ENCODE measurements at regions not wholly inside any gene's neighbourhood (a gene's known extent, or its start where the extent isn't known, plus 50 kb on each side); places are given as distances from the start of the nearest gene placed in this dataset.

DNA sequence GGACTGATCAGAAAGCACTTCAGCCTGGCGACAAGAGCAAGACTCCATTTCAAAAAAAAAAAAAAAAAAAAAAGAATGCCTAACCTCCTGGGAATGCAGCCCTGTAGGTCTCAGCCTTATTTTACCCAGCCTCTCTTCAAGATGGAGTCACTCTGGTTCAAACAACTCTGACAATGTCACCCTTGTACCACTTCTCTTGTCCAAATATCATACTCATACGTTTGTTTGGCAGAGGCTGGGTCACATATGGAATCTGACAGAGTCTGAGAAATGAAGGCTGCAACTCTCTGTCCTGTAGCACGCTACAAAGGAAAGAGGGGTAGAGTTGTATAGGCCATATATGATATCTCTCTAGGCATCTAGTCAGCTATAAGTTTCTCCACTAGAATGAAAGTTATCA lies 58.6 kb upstream of the GSAP start (continued):
- TF ChIP-seq, protein P1, sequence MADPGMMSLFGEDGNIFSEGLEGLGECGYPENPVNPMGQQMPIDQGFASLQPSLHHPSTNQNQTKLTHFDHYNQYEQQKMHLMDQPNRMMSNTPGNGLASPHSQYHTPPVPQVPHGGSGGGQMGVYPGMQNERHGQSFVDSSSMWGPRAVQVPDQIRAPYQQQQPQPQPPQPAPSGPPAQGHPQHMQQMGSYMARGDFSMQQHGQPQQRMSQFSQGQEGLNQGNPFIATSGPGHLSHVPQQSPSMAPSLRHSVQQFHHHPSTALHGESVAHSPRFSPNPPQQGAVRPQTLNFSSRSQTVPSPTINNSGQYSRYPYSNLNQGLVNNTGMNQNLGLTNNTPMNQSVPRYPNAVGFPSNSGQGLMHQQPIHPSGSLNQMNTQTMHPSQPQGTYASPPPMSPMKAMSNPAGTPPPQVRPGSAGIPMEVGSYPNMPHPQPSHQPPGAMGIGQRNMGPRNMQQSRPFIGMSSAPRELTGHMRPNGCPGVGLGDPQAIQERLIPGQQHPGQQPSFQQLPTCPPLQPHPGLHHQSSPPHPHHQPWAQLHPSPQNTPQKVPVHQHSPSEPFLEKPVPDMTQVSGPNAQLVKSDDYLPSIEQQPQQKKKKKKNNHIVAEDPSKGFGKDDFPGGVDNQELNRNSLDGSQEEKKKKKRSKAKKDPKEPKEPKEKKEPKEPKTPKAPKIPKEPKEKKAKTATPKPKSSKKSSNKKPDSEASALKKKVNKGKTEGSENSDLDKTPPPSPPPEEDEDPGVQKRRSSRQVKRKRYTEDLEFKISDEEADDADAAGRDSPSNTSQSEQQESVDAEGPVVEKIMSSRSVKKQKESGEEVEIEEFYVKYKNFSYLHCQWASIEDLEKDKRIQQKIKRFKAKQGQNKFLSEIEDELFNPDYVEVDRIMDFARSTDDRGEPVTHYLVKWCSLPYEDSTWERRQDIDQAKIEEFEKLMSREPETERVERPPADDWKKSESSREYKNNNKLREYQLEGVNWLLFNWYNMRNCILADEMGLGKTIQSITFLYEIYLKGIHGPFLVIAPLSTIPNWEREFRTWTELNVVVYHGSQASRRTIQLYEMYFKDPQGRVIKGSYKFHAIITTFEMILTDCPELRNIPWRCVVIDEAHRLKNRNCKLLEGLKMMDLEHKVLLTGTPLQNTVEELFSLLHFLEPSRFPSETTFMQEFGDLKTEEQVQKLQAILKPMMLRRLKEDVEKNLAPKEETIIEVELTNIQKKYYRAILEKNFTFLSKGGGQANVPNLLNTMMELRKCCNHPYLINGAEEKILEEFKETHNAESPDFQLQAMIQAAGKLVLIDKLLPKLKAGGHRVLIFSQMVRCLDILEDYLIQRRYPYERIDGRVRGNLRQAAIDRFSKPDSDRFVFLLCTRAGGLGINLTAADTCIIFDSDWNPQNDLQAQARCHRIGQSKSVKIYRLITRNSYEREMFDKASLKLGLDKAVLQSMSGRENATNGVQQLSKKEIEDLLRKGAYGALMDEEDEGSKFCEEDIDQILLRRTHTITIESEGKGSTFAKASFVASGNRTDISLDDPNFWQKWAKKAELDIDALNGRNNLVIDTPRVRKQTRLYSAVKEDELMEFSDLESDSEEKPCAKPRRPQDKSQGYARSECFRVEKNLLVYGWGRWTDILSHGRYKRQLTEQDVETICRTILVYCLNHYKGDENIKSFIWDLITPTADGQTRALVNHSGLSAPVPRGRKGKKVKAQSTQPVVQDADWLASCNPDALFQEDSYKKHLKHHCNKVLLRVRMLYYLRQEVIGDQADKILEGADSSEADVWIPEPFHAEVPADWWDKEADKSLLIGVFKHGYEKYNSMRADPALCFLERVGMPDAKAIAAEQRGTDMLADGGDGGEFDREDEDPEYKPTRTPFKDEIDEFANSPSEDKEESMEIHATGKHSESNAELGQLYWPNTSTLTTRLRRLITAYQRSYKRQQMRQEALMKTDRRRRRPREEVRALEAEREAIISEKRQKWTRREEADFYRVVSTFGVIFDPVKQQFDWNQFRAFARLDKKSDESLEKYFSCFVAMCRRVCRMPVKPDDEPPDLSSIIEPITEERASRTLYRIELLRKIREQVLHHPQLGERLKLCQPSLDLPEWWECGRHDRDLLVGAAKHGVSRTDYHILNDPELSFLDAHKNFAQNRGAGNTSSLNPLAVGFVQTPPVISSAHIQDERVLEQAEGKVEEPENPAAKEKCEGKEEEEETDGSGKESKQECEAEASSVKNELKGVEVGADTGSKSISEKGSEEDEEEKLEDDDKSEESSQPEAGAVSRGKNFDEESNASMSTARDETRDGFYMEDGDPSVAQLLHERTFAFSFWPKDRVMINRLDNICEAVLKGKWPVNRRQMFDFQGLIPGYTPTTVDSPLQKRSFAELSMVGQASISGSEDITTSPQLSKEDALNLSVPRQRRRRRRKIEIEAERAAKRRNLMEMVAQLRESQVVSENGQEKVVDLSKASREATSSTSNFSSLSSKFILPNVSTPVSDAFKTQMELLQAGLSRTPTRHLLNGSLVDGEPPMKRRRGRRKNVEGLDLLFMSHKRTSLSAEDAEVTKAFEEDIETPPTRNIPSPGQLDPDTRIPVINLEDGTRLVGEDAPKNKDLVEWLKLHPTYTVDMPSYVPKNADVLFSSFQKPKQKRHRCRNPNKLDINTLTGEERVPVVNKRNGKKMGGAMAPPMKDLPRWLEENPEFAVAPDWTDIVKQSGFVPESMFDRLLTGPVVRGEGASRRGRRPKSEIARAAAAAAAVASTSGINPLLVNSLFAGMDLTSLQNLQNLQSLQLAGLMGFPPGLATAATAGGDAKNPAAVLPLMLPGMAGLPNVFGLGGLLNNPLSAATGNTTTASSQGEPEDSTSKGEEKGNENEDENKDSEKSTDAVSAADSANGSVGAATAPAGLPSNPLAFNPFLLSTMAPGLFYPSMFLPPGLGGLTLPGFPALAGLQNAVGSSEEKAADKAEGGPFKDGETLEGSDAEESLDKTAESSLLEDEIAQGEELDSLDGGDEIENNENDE (IDR thresholded peaks at IDR 0.05; ENCODE audit: insufficient replicate concordance, low read length), result no peak
- no peak for TF ChIP-seq SIRT6 (IDR thresholded peaks at IDR 0.05; ENCODE audit: low read length)
- no peak for TF ChIP-seq TAF7 (optimal IDR thresholded peaks at IDR 0.05; ENCODE audit: borderline replicate concordance, low read depth, low read length)
- no peak for TF ChIP-seq CBX8 (IDR thresholded peaks at IDR 0.05; ENCODE audit: borderline replicate concordance, low read depth, low read length)
- no peak for TF ChIP-seq EZH2 (IDR thresholded peaks at IDR 0.05; ENCODE audit: low read depth, low read length, severe bottlenecking)

Data from H1 (cell line).